C4-2B (cell line): ENCODE measurements at regions not wholly inside any gene's neighbourhood (a gene's known extent, or its start where the extent isn't known, plus 50 kb on each side); places are given as distances from the start of the nearest gene placed in this dataset.
"Not testable (repeated sequence)": the region's sequence is repeated elsewhere in the genome, so short reads cannot be mapped to it uniquely, and the experiment has no call there.

ENCODE experiments used
- H3K27ac ChIP-seq: fragments of 450-650 bp; 2 replicates; pipeline ENCODE4 v1.5.1; 2017
- ZFX ChIP-seq: fragments of 450-650 bp; IDR thresholded peaks from 2 replicates; pipeline ENCODE4 v1.6.1; 2017
- TF ChIP-seq, protein P1 (sequence below): fragments of 450-650 bp; conservative IDR thresholded peaks from 2 replicates; pipeline ENCODE4 v1.5.1; 2017; ENCODE audit warnings: mild to moderate bottlenecking

DNA sequence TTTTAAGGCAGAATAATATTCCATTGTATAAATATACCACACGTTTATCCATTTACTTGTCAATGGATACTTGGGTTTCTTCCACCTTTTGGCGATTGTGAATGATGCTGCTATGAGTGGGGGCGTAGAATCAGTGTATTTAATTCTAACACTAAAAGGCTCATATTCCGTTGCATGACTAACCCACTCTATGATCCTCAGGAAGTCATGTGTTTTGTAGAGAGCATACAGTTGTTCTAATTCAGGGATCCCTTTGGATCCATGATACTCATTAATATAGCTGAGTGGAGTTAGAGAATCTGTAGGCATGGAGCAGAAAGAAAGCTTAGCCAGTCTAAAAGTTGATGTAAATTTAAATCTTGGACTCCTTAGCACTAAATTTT, 74.2 kb upstream of the TMEM170B start:
- TF ChIP-seq, protein P1, sequence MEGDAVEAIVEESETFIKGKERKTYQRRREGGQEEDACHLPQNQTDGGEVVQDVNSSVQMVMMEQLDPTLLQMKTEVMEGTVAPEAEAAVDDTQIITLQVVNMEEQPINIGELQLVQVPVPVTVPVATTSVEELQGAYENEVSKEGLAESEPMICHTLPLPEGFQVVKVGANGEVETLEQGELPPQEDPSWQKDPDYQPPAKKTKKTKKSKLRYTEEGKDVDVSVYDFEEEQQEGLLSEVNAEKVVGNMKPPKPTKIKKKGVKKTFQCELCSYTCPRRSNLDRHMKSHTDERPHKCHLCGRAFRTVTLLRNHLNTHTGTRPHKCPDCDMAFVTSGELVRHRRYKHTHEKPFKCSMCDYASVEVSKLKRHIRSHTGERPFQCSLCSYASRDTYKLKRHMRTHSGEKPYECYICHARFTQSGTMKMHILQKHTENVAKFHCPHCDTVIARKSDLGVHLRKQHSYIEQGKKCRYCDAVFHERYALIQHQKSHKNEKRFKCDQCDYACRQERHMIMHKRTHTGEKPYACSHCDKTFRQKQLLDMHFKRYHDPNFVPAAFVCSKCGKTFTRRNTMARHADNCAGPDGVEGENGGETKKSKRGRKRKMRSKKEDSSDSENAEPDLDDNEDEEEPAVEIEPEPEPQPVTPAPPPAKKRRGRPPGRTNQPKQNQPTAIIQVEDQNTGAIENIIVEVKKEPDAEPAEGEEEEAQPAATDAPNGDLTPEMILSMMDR, result no peak
- TF ChIP-seq ZFX, result no peak
- no peak overlapping the region for H3K27ac ChIP-seq

DNA sequence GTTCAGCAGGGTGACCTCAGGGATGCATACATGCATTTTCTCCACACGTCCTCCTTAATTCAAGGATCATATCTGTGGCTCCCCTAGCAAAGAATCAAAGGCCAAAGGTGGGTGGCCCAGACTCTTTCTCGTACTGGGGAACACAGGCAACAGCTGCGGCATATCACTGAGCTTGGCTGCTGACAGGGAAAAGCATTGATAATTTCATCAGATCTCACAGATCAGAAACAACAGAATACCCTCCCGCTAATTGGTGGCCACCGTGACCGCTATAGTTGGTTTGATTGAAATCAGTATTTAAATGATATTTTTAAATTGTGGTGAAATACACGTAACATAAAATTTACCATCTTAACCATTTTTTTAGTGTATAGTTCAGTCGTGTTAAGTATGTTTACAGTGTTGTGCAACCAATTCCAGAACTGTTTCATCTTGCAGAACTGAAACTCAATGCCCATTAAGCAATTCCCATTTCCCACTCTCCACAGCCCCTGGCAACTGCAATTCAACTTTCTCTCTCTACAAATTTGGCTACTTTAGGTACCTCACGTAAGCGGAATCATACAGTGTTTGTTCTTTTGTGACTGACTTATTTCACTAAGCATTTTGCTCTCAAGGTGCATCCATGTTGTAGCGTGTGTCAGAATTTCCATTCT, 74.7 kb upstream of the TMEM170B start:
- TF ChIP-seq, protein P1, result no peak
- no peak overlapping the region for H3K27ac ChIP-seq

DNA sequence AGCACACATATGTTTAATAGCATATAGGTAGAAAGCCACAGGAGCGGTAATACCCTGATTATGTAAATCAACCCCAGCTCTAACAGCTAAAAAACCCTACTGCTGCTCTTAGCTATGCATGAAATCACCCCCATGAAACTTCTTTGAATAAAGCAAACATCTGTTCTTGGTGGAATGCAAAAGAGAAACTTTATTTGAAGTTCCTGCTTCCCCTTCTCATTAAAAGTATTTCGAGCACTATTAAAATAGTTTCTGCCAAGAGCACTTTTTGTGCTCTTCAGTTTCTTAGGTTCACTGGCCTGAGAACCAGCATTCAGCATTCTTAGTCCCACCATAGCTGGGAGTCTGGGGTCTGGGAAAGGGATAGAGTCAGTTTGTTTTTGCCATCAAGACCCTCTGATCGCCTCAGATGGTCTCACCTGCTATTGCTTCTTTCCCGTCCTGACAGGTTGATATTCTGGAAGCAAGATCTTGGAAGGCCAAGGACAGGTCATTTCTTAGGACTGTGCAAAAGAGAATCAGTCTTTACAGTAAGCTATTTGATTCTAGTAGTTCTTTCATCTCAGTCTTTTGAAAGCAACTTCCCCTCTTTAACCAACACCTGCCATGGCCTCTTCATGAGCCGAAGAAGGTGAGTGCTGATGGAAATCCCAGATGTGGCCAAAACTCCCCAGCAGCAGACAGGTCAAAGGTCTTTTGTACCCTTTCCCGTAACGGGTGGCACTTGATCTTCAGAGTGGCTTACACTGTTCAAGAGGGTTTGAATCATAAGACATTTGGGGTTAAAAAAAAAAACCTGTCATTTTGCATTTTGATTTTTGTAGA, 76.5 kb upstream of the TMEM170B start:
- H3K27ac ChIP-seq, result no peak overlapping the region
- TF ChIP-seq, protein P1, result no peak
- no peak for TF ChIP-seq ZFX

DNA sequence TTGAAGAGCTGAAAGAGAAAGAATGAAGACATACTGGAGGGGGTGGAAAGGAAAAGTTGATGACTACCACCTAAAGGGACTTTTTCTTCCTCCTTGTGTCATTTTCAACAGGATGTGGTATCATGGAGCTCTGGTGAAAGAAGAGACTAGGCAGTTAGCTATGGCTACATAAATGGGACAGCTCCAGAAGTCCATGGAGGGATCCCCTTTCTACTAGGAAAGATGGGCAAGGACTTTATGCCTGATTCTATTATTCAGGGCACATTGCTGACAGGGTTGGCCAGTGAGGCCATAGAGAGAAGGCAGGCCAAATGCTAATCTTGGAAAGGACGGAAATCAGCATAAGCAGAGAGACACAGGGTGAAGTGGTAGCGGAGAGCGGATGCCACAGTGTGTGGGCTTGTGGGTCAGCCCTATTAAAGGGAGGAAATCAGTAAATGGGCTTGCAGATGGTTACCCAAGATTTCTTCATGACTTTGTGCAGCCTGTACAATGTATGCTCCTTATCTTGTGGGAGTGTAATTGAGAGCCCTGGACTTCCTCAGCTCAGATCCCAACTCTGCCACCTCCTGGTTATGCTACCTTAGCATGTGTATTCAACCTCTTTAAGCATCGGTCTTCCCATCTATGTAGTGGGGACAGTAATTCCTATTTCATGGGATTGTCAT, 77.4 kb upstream of the TMEM170B start:
- TF ChIP-seq, protein P1, result peak; percentile 32
- no peak for TF ChIP-seq ZFX
- H3K27ac ChIP-seq, result no peak overlapping the region

DNA sequence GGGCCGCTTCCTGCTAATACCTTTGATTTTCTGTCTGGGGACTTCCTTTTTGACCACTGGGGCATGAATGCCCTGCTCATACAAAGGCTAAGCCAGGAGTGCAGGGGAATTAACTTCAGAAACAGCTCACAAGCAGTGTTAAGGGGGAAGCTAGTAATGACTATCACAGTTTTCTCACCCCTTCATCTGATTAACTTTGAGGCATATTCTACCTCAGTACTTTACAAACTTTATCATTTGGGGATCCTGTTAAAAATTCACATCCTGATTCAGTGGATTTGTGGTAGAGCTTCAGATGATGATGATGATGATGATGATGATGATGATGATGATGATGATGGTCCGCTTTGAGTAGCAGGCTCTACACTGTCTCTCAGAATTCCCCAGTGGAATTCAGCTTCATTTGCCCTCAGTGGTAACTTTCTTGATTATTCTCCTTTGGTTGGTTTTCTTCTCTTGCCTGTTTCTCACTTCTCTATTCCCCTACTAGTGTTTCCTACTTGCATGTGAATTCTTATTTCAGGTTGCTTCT, 78.4 kb upstream of the TMEM170B start:
- H3K27ac ChIP-seq, result no peak overlapping the region
- no peak for TF ChIP-seq ZFX

DNA sequence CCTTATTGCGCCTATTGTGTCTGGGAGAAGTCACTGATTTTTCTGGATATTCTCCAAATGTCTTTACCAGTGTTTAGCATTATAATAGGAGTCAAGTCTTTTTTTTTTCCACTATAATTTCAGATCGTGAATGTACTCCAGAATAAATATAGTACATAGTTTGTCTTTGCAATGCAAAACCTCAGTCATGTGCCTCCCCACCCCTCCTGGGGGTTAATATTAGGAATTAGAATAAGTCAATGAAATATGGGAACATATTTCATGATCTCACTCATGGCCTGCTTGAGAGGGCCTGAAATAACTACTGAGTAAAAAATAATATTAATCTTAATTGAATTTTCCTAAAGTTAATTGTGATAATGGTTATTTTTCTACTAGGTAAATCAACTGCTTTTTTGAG, 79.0 kb upstream of the TMEM170B start:
- TF ChIP-seq, protein P1, result no peak
- TF ChIP-seq ZFX, result no peak
- H3K27ac ChIP-seq, result no peak overlapping the region

DNA sequence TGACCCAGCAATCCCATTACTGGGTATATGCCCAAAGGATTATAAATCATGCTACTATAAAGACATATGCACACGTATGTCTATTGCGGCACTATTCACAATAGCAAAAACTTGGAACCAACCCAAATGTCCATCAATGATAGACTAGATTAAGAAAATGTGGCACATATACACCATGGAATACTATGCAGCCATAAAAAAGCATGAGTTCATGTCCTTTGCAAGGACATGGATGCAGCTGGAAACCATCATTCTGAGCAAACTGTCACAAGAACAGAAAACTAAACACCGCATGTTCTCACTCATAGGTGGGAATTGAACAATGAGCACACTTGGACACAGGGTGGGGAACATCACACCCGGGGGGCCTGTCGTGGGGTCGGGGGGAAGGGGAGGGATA, 80.1 kb upstream of the TMEM170B start:
- H3K27ac ChIP-seq, result not testable (repeated sequence)

DNA sequence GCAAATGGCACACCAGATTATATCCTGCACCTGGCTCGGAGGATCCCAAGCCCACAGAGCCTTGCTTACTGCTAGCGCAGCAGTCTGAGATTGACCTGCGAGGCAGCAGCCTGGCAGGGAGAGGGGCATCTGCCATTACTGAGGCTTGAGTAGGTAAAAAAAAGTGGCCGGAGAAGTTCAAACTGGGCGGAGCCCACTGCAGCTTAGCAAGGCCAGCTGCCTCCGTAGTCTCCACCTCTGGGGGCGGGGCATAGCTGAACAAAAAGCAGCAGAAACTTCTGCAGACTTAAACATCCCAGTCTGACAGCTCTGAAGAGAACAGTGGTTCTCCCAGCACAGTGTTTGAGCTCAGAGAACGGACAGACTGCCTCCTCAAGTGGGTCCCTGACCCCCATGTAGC, 85.4 kb upstream of the TMEM170B start:
- H3K27ac ChIP-seq, result not testable (repeated sequence)
